ENCODE measurements at regions not wholly inside any gene's neighbourhood (a gene's known extent, or its start where the extent isn't known, plus 50 kb on each side); places are given as distances from the start of the nearest gene placed in this dataset.

DNA sequence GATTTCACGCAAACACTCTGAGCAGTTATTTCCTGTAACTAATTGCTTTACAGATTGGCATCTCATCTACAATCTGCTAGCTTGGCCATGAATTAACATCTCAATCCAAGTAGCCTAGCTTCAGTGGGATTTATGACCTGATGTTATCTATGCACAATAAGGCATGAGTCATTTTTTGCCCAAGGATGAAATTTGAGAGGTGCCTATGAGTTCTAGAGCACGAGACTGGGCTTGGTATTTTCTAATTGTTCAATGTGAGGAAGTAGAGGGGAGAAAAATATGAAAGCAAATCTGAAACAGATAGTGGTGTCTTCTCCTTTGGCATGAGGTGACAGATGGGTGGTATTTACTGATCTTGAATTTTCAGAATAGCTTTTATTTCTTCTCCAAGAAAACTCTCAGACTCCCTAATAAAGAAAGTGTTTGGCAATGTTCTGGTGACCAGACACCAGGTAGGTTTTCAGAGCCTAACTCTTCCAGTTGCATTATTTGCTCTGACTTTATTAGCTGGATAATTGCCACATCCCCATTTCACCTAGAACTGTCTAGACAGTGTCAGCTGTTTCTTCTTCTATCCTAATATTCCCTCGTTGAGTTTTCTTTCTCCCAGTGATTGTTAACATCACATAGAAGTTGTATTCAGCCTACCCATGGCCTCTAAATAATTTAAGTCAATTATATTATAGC is 301.0 kb upstream of the UMPS start:
- TF ChIP-seq POLR2A (IDR thresholded peaks at IDR 0.05) (no peak), EP300 (IDR thresholded peaks at IDR 0.05) (no peak), POLR2AphosphoS5 (IDR thresholded peaks at IDR 0.05) (no peak)
- TF ChIP-seq, protein P1, sequence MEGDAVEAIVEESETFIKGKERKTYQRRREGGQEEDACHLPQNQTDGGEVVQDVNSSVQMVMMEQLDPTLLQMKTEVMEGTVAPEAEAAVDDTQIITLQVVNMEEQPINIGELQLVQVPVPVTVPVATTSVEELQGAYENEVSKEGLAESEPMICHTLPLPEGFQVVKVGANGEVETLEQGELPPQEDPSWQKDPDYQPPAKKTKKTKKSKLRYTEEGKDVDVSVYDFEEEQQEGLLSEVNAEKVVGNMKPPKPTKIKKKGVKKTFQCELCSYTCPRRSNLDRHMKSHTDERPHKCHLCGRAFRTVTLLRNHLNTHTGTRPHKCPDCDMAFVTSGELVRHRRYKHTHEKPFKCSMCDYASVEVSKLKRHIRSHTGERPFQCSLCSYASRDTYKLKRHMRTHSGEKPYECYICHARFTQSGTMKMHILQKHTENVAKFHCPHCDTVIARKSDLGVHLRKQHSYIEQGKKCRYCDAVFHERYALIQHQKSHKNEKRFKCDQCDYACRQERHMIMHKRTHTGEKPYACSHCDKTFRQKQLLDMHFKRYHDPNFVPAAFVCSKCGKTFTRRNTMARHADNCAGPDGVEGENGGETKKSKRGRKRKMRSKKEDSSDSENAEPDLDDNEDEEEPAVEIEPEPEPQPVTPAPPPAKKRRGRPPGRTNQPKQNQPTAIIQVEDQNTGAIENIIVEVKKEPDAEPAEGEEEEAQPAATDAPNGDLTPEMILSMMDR (IDR thresholded peaks at IDR 0.05) = no peak

All from stomach (tissue), 4 donors.